Stimulated activated naive CD8-positive, alpha-beta T cell treated with anti-CD3 and anti-CD28 coated beads, Interleukin-15, Interleukin-2, amounts not matched to agents 100 U/mL and 50 U/mL, for 24 hours (primary cell): ENCODE measurements at regions not wholly inside any gene's neighbourhood (a gene's known extent, or its start where the extent isn't known, plus 50 kb on each side); places are given as distances from the start of the nearest gene placed in this dataset.
"Not testable (repeated sequence)": the region's sequence is repeated elsewhere in the genome, so short reads cannot be mapped to it uniquely, and the experiment has no call there.

Experiments used
- ATAC-seq: fragments of 150-1000 bp; cut with Tn5 transposase; one replicate; pipeline ENCODE4 v1.10.0; 2021
- DNase-seq: peaks from one replicate; pipeline ENCODE4 v3.0.0; 2021

GRCh38 chr2:118464546-118465265, 376.4 kb downstream of the INSIG2 start:
- no peak for DNase-seq
- ATAC-seq = no peak

GRCh38 chr2:118464046-118464445, 375.8 kb downstream of the INSIG2 start:
- ATAC-seq (no peak), DNase-seq (no peak)

- DNase-seq (no peak), ATAC-seq (no peak)
Measured at GRCh38 chr2:118460425-118460824, 372.2 kb downstream of the INSIG2 start.

- no peak for ATAC-seq
- no peak for DNase-seq
Measured at GRCh38 chr2:118459426-118459825, 371.2 kb downstream of the INSIG2 start.

- ATAC-seq (no peak), DNase-seq (no peak)
Measured at GRCh38 chr2:118457951-118458350, 369.7 kb downstream of the INSIG2 start.

- ATAC-seq (no peak), DNase-seq (no peak)
Measured at GRCh38 chr2:118449401-118449800, 361.1 kb downstream of the INSIG2 start.

GRCh38 chr2:118443596-118443995, 355.3 kb downstream of the INSIG2 start:
- DNase-seq = no peak
- no peak for ATAC-seq

- no peak for ATAC-seq
- no peak for DNase-seq
Measured at GRCh38 chr2:118442996-118443553, 354.8 kb downstream of the INSIG2 start.

GRCh38 chr2:118442046-118442445, 353.8 kb downstream of the INSIG2 start:
- no peak for DNase-seq
- no peak for ATAC-seq

GRCh38 chr2:118440404-118441098, 352.3 kb downstream of the INSIG2 start:
- DNase-seq (no peak), ATAC-seq (no peak)

- no peak for DNase-seq
- ATAC-seq = no peak
Measured at GRCh38 chr2:118437501-118437900, 349.2 kb downstream of the INSIG2 start.

- ATAC-seq (no peak), DNase-seq (no peak)
Measured at GRCh38 chr2:118431997-118432396, 343.7 kb downstream of the INSIG2 start.

- no peak for DNase-seq
- ATAC-seq = no peak
Measured at GRCh38 chr2:118431586-118431985, 343.3 kb downstream of the INSIG2 start.

- ATAC-seq = no peak
- DNase-seq = no peak
Measured at GRCh38 chr2:118431165-118431517, 342.9 kb downstream of the INSIG2 start.

GRCh38 chr2:118430510-118431164, 342.4 kb downstream of the INSIG2 start:
- DNase-seq = no peak
- no peak for ATAC-seq

- DNase-seq = no peak
- ATAC-seq = no peak
Measured at GRCh38 chr2:118425191-118425590, 336.9 kb downstream of the INSIG2 start.

GRCh38 chr2:118423776-118424175, 335.5 kb downstream of the INSIG2 start:
- no peak for ATAC-seq

GRCh38 chr2:118421648-118422047, 333.4 kb downstream of the INSIG2 start:
- ATAC-seq (no peak), DNase-seq (no peak)

More at GRCh38 chr2:118423776-118424175, 335.5 kb downstream of the INSIG2 start:
- no peak for DNase-seq

GRCh38 chr2:118417406-118418120, 329.3 kb downstream of the INSIG2 start:
- no peak for DNase-seq
- ATAC-seq = no peak

- not testable (repeated sequence) for ATAC-seq, DNase-seq
Measured at GRCh38 chr2:118415186-118415585, 326.9 kb downstream of the INSIG2 start.

GRCh38 chr2:118403658-118404451, 315.6 kb downstream of the INSIG2 start:
- peak; percentile 87 for ATAC-seq
- DNase-seq = no peak
